ENCODE measurements at regions not wholly inside any gene's neighbourhood (a gene's known extent, or its start where the extent isn't known, plus 50 kb on each side); places are given as distances from the start of the nearest gene placed in this dataset.

DNA sequence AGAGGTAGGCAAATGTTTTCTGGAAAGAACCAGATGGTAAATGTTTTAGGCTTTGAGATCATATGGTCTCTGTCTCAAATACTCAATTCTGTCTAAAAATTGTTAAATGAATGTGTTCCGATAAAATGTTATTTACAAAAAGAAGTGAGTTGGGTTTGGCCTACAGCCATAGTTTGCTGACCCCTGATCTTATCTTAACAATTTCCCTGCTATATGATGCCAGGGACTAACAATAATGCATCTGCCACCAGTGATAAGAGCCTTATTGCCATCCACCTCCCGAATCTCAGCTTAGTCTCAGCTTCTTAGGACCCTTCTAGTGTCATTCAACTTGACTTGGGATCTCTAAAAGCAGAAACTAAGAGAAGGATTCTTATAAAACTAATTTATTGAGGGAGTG lies 208.5 kb upstream of the ADGRL2 start:
- H4K20me1 ChIP-seq (ENCODE audit: insufficient read depth, low read depth, low read length): no peaks in the 10 kb centered on the region
- no peak overlapping the region for H3K4me2 ChIP-seq (ENCODE audit: low read depth, low read length, poor library complexity, severe bottlenecking)
- H3K9me2 ChIP-seq (replicated peaks; ENCODE audit: insufficient read depth, low read length): no peaks in the 10 kb centered on the region
- H3K27ac ChIP-seq (ENCODE audit: low read length): no peak overlapping the region
- H2AFZ ChIP-seq (ENCODE audit: low read length): no peak overlapping the region
- H3K36me3 ChIP-seq (ENCODE audit: insufficient read depth, low read length): no peaks in the 10 kb centered on the region
- no peaks in the 10 kb centered on the region for H3K79me2 ChIP-seq (ENCODE audit: low read length)
- no peaks in the 10 kb centered on the region; the same call in 1 of the 2 replicates for H3K9me3 ChIP-seq (ENCODE audit: low read length)
- no peak overlapping the region for H3K9ac ChIP-seq (ENCODE audit: low read length)
- no peaks in the 10 kb centered on the region for H3K4me1 ChIP-seq (ENCODE audit: low read length)
- no peak for DNase-seq
- no peaks in the 10 kb centered on the region for H3K27me3 ChIP-seq (ENCODE audit: low read length)
- H3K4me3 ChIP-seq (ENCODE audit: low read length): no peak overlapping the region

- Histone ChIP-seq H3K4me3 (ENCODE audit: low read length) (no peak overlapping the region), H3K9me3 (ENCODE audit: low read length) (no peaks in the 10 kb centered on the region; the same call in 1 of the 2 replicates), H2AFZ (ENCODE audit: low read length) (no peak overlapping the region), H3K9ac (ENCODE audit: low read length) (no peak overlapping the region), H3K9me2 (replicated peaks; ENCODE audit: insufficient read depth, low read length) (no peaks in the 10 kb centered on the region), H3K27me3 (ENCODE audit: low read length) (no peaks in the 10 kb centered on the region), H4K20me1 (ENCODE audit: insufficient read depth, low read depth, low read length) (no peaks in the 10 kb centered on the region), H3K4me1 (ENCODE audit: low read length) (no peaks in the 10 kb centered on the region), H3K4me2 (ENCODE audit: low read depth, low read length, poor library complexity, severe bottlenecking) (no peak overlapping the region), H3K79me2 (ENCODE audit: low read length) (no peaks in the 10 kb centered on the region), H3K27ac (ENCODE audit: low read length) (no peak overlapping the region), H3K36me3 (ENCODE audit: insufficient read depth, low read length) (no peaks in the 10 kb centered on the region)
- no peak for DNase-seq
These were observed 210.6 kb upstream of the ADGRL2 start for GRCh38 chr1:81590171-81590570.

GRCh38 chr1:81588149-81588548 lies 212.6 kb upstream of the ADGRL2 start:
- no peak overlapping the region for H3K4me2 ChIP-seq (ENCODE audit: low read depth, low read length, poor library complexity, severe bottlenecking)
- no peaks in the 10 kb centered on the region for H3K27me3 ChIP-seq (ENCODE audit: low read length)
- H3K79me2 ChIP-seq (ENCODE audit: low read length): no peaks in the 10 kb centered on the region
- no peak for DNase-seq
- no peak overlapping the region for H3K9ac ChIP-seq (ENCODE audit: low read length)
- H3K9me3 ChIP-seq (ENCODE audit: low read length): no peaks in the 10 kb centered on the region; the same call in 1 of the 2 replicates
- no peaks in the 10 kb centered on the region for H3K9me2 ChIP-seq (replicated peaks; ENCODE audit: insufficient read depth, low read length)
- H4K20me1 ChIP-seq (ENCODE audit: insufficient read depth, low read depth, low read length): no peaks in the 10 kb centered on the region
- no peak overlapping the region for H3K4me3 ChIP-seq (ENCODE audit: low read length)
- no peaks in the 10 kb centered on the region for H3K36me3 ChIP-seq (ENCODE audit: insufficient read depth, low read length)
- no peak overlapping the region for H2AFZ ChIP-seq (ENCODE audit: low read length)
- H3K27ac ChIP-seq (ENCODE audit: low read length): no peak overlapping the region
- H3K4me1 ChIP-seq (ENCODE audit: low read length): no peaks in the 10 kb centered on the region

GRCh38 chr1:81587426-81587825 lies 213.3 kb upstream of the ADGRL2 start:
- Histone ChIP-seq H4K20me1 (ENCODE audit: insufficient read depth, low read depth, low read length) (no peaks in the 10 kb centered on the region), H3K4me2 (ENCODE audit: low read depth, low read length, poor library complexity, severe bottlenecking) (no peak overlapping the region), H3K9ac (ENCODE audit: low read length) (no peak overlapping the region), H3K9me3 (ENCODE audit: low read length) (no peaks in the 10 kb centered on the region; the same call in 1 of the 2 replicates), H3K27me3 (ENCODE audit: low read length) (no peaks in the 10 kb centered on the region), H3K4me3 (ENCODE audit: low read length) (no peak overlapping the region), H3K4me1 (ENCODE audit: low read length) (no peaks in the 10 kb centered on the region), H3K36me3 (ENCODE audit: insufficient read depth, low read length) (no peaks in the 10 kb centered on the region), H3K27ac (ENCODE audit: low read length) (no peak overlapping the region), H3K9me2 (replicated peaks; ENCODE audit: insufficient read depth, low read length) (no peaks in the 10 kb centered on the region), H2AFZ (ENCODE audit: low read length) (no peak overlapping the region), H3K79me2 (ENCODE audit: low read length) (no peaks in the 10 kb centered on the region)
- DNase-seq: no peak

DNA sequence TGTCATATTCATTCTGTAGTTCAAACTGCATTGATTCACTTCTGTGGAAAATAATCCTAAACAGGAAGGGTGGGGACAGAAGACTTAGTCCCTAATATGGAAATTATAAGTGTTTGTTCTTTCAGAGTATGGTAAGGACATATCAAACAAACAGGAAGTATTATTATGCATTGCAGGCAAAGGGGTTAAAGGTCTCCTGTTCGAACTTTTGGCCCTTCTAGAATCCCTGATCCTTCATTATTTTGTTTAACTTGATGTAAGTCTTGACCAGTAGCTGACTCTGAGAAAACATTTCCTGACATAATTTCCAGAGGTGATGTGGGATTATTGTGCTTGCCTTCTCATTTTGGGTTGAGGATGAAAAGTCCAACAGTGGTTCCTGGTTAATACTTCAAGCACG lies 215.4 kb upstream of the ADGRL2 start:
- no peak overlapping the region for H3K4me2 ChIP-seq (ENCODE audit: low read depth, low read length, poor library complexity, severe bottlenecking)
- no peaks in the 10 kb centered on the region for H3K9me2 ChIP-seq (replicated peaks; ENCODE audit: insufficient read depth, low read length)
- H3K4me1 ChIP-seq (ENCODE audit: low read length): no peaks in the 10 kb centered on the region
- no peak for DNase-seq
- H3K9ac ChIP-seq (ENCODE audit: low read length): no peak overlapping the region
- no peak overlapping the region for H3K27ac ChIP-seq (ENCODE audit: low read length)
- H3K9me3 ChIP-seq (ENCODE audit: low read length): no peaks in the 10 kb centered on the region
- no peaks in the 10 kb centered on the region for H4K20me1 ChIP-seq (ENCODE audit: insufficient read depth, low read depth, low read length)
- no peak overlapping the region for H3K4me3 ChIP-seq (ENCODE audit: low read length)
- no peaks in the 10 kb centered on the region for H3K27me3 ChIP-seq (ENCODE audit: low read length)
- H2AFZ ChIP-seq (ENCODE audit: low read length): no peak overlapping the region
- H3K36me3 ChIP-seq (ENCODE audit: insufficient read depth, low read length): no peaks in the 10 kb centered on the region
- H3K79me2 ChIP-seq (ENCODE audit: low read length): no peaks in the 10 kb centered on the region

- Histone ChIP-seq H3K4me3 (ENCODE audit: low read length) (no peak overlapping the region), H3K36me3 (ENCODE audit: insufficient read depth, low read length) (no peaks in the 10 kb centered on the region), H3K9me2 (replicated peaks; ENCODE audit: insufficient read depth, low read length) (no peaks in the 10 kb centered on the region), H4K20me1 (ENCODE audit: insufficient read depth, low read depth, low read length) (no peaks in the 10 kb centered on the region), H3K9ac (ENCODE audit: low read length) (no peak overlapping the region), H3K27me3 (ENCODE audit: low read length) (no peaks in the 10 kb centered on the region), H3K27ac (ENCODE audit: low read length) (no peak overlapping the region), H3K4me2 (ENCODE audit: low read depth, low read length, poor library complexity, severe bottlenecking) (no peak overlapping the region), H3K79me2 (ENCODE audit: low read length) (no peaks in the 10 kb centered on the region), H3K9me3 (ENCODE audit: low read length) (no peaks in the 10 kb centered on the region), H2AFZ (ENCODE audit: low read length) (no peak overlapping the region), H3K4me1 (ENCODE audit: low read length) (no peaks in the 10 kb centered on the region)
- DNase-seq: no peak
These were observed 216.3 kb upstream of the ADGRL2 start for GRCh38 chr1:81584398-81584797.

DNA sequence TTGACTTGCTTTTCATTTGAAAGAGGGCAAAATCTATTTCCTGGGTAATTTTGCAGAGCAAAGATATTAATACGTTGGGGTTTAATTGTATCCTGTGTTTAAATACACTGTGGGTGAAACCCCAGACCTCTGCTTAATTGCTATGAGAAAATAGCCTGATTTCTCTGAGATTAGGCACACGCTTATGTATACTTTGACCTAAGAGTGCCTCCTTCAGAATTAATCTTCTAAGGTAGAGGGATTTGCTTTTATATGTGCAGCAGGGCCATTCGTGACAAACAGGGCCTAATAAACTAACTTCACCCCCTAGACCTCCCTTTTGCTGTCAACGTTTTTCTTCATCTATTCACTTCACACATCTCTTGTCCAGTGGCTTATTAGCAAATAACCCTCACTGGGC lies 216.9 kb upstream of the ADGRL2 start:
- H2AFZ ChIP-seq (ENCODE audit: low read length): no peak overlapping the region
- no peaks in the 10 kb centered on the region for H3K27me3 ChIP-seq (ENCODE audit: low read length)
- H3K9ac ChIP-seq (ENCODE audit: low read length): no peak overlapping the region
- no peaks in the 10 kb centered on the region for H3K36me3 ChIP-seq (ENCODE audit: insufficient read depth, low read length)
- H4K20me1 ChIP-seq (ENCODE audit: insufficient read depth, low read depth, low read length): no peaks in the 10 kb centered on the region
- DNase-seq: no peak
- no peaks in the 10 kb centered on the region for H3K79me2 ChIP-seq (ENCODE audit: low read length)
- no peaks in the 10 kb centered on the region for H3K9me3 ChIP-seq (ENCODE audit: low read length)
- no peak overlapping the region for H3K4me3 ChIP-seq (ENCODE audit: low read length)
- H3K9me2 ChIP-seq (replicated peaks; ENCODE audit: insufficient read depth, low read length): no peaks in the 10 kb centered on the region
- H3K27ac ChIP-seq (ENCODE audit: low read length): no peak overlapping the region
- H3K4me2 ChIP-seq (ENCODE audit: low read depth, low read length, poor library complexity, severe bottlenecking): no peak overlapping the region
- no peaks in the 10 kb centered on the region for H3K4me1 ChIP-seq (ENCODE audit: low read length)

DNA sequence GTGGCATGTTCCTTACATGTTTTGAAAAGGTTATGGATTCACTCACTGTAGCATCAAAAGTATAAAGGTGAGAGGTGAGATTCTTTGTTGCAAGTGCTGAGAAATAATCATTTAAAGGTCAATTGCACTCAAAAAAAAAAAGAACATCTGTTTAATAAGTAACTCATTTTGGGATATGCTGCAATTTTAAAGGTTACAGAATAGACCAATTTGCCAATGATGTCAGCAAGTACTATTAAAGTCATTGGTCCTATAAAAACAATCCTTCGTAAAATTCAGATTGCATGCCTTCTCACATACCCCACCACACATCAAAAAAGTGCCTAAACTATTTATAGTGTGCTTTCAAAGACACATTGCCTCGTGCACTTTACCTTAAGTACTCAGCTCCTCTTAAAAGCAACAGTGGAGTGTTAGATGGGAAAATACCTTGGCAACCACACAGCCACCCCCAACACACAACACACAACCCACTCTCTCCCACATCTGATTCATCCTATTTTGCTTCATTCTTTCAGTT lies 218.2 kb upstream of the ADGRL2 start:
- no peak overlapping the region for H3K4me3 ChIP-seq (ENCODE audit: low read length)
- H3K79me2 ChIP-seq (ENCODE audit: low read length): no peaks in the 10 kb centered on the region
- no peak overlapping the region for H3K9ac ChIP-seq (ENCODE audit: low read length)
- H3K36me3 ChIP-seq (ENCODE audit: insufficient read depth, low read length): no peaks in the 10 kb centered on the region
- H3K4me1 ChIP-seq (ENCODE audit: low read length): no peaks in the 10 kb centered on the region
- no peak for DNase-seq
- no peak overlapping the region for H2AFZ ChIP-seq (ENCODE audit: low read length)
- H3K27me3 ChIP-seq (ENCODE audit: low read length): no peaks in the 10 kb centered on the region
- no peaks in the 10 kb centered on the region for H3K9me2 ChIP-seq (replicated peaks; ENCODE audit: insufficient read depth, low read length)
- no peak overlapping the region for H3K27ac ChIP-seq (ENCODE audit: low read length)
- H3K4me2 ChIP-seq (ENCODE audit: low read depth, low read length, poor library complexity, severe bottlenecking): no peak overlapping the region
- H4K20me1 ChIP-seq (ENCODE audit: insufficient read depth, low read depth, low read length): no peaks in the 10 kb centered on the region
- no peaks in the 10 kb centered on the region for H3K9me3 ChIP-seq (ENCODE audit: low read length)

DNA sequence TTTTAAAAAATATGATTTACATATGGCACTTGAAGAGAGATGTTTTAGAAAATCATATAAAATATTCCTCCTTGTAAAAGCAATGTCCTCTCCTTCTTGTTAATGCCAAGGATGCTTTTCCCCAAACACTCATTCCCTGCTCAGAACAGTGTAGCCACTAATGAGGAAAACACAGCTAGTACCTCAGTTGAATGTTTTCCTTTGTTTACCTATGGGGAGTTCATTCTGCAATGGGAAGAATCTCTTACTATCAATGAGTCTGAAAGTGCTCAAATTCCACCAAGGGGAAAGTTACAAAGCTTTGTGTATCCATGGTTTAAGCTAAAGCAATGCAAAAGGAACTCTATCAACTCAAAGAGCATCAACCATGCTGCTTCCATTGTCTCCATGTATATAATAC lies 221.9 kb upstream of the ADGRL2 start:
- no peak overlapping the region for H3K4me3 ChIP-seq (ENCODE audit: low read length)
- H3K4me2 ChIP-seq (ENCODE audit: low read depth, low read length, poor library complexity, severe bottlenecking): no peak overlapping the region
- H2AFZ ChIP-seq (ENCODE audit: low read length): no peak overlapping the region
- no peak for DNase-seq
- no peaks in the 10 kb centered on the region for H3K9me3 ChIP-seq (ENCODE audit: low read length)
- no peak overlapping the region for H3K9ac ChIP-seq (ENCODE audit: low read length)
- H4K20me1 ChIP-seq (ENCODE audit: insufficient read depth, low read depth, low read length): no peaks in the 10 kb centered on the region
- H3K79me2 ChIP-seq (ENCODE audit: low read length): no peaks in the 10 kb centered on the region
- no peaks in the 10 kb centered on the region for H3K4me1 ChIP-seq (ENCODE audit: low read length)
- H3K27ac ChIP-seq (ENCODE audit: low read length): no peak overlapping the region
- H3K27me3 ChIP-seq (ENCODE audit: low read length): no peaks in the 10 kb centered on the region
- H3K36me3 ChIP-seq (ENCODE audit: insufficient read depth, low read length): no peaks in the 10 kb centered on the region
- H3K9me2 ChIP-seq (replicated peaks; ENCODE audit: insufficient read depth, low read length): no peaks in the 10 kb centered on the region
